Caco-2 (cell line): ENCODE measurements at regions not wholly inside any gene's neighbourhood (a gene's known extent, or its start where the extent isn't known, plus 50 kb on each side); places are given as distances from the start of the nearest gene placed in this dataset.

Experiments used
- BruUV-seq: library from RNA; stranded (reverse); fragments of 400-500 nt; replicated peaks from 2 replicates; lab custom pipeline; 2021; lab: Mats Ljungman, UMichigan
- CTCF ChIA-PET: fragments of 300-600 bp; sonication (Branson Sonifier 250); formaldehyde crosslinking; loops from one replicate; lab custom pipeline; 2022; ENCODE audit warnings: antibody characterized with exemption; lab: Charles Lee
- POLR2A ChIA-PET: fragments of 300-600 bp; sonication (Branson Sonifier 250); formaldehyde crosslinking; loops from one replicate; lab custom pipeline; 2022; ENCODE audit warnings: antibody characterized with exemption; lab: Charles Lee
- DNase-seq, 2 experiments: peaks; one replicate each; pipeline versions ENCODE4 v3.0.0 to v3.0.0-alpha.2; 2020 to 2022
- H3K27me3 ChIP-seq: replicated peaks from 2 replicates; pipeline ENCODE4 v1.6.0; 2011; ENCODE audit warnings: low read length; ENCODE audit not compliant: control insufficient read depth, insufficient read depth
- H3K36me3 ChIP-seq: 2 replicates; pipeline ENCODE4 v1.5.1; 2011; ENCODE audit warnings: low read length; ENCODE audit not compliant: control insufficient read depth, insufficient read depth
- H3K4me1 ChIP-seq: fragments of 250-450 bp; sonication (Bioruptor Pico); 2 replicates; pipeline ENCODE4 v1.5.1; 2020; ENCODE audit warnings: mild to moderate bottlenecking
- H3K4me3 ChIP-seq: 2 replicates; pipeline ENCODE4 v1.5.1; 2011; ENCODE audit warnings: low read depth, mild to moderate bottlenecking, control low read depth, low read length
- H3K9me3 ChIP-seq: fragments of 250-450 bp; sonication (Bioruptor Pico); 2 replicates; pipeline ENCODE4 v1.5.1; 2020; ENCODE audit warnings: mild to moderate bottlenecking, moderate library complexity
- H3K27ac Mint-ChIP-seq: one replicate; pipeline ENCODE4 v1.8.0; 2022; ENCODE audit warnings: mixed read lengths; ENCODE audit not compliant: unreplicated experiment
- H3K27me3 Mint-ChIP-seq: one replicate; pipeline ENCODE4 v1.8.0; 2022; ENCODE audit warnings: mixed read lengths; ENCODE audit not compliant: insufficient read depth, unreplicated experiment
- H3K36me3 Mint-ChIP-seq: one replicate; pipeline ENCODE4 v1.8.0; 2022; ENCODE audit warnings: mild to moderate bottlenecking, mixed read lengths; ENCODE audit not compliant: insufficient read depth, unreplicated experiment
- H3K4me1 Mint-ChIP-seq: one replicate; pipeline ENCODE4 v1.8.0; 2022; ENCODE audit warnings: low read depth, mixed read lengths; ENCODE audit not compliant: unreplicated experiment
- H3K4me3 Mint-ChIP-seq: one replicate; pipeline ENCODE4 v1.8.0; 2022; ENCODE audit warnings: mild to moderate bottlenecking, moderate library complexity, mixed read lengths; ENCODE audit not compliant: unreplicated experiment
- H3K9me3 Mint-ChIP-seq: one replicate; pipeline ENCODE4 v1.8.0; 2022; ENCODE audit warnings: mixed read lengths; ENCODE audit not compliant: unreplicated experiment
- CTCF ChIP-seq, 2 experiments: fragments of 200-600 bp in 1 of 2; IDR thresholded peaks; 1 replicate in 1 of 2; 2 replicates in 1 of 2; pipeline versions ENCODE4 v1.5.1 to v1.8.0; 2011 to 2022; ENCODE audit warnings: antibody characterized with exemption in 1 of 2, control low read depth in 1 of 2, inconsistent platforms in 1 of 2, low read depth in 1 of 2, low read length in 1 of 2, mild to moderate bottlenecking in 1 of 2, moderate library complexity in 1 of 2; ENCODE audit not compliant: insufficient read depth in 1 of 2, severe bottlenecking in 1 of 2, unreplicated experiment in 1 of 2
- intact Hi-C: fragments of 100-400 bp; cut with micrococcal nuclease; formaldehyde crosslinking; loops from one replicate; pipeline ENCODE4 v1.10.0; 2022; ENCODE audit not compliant: unreplicated experiment

DNA sequence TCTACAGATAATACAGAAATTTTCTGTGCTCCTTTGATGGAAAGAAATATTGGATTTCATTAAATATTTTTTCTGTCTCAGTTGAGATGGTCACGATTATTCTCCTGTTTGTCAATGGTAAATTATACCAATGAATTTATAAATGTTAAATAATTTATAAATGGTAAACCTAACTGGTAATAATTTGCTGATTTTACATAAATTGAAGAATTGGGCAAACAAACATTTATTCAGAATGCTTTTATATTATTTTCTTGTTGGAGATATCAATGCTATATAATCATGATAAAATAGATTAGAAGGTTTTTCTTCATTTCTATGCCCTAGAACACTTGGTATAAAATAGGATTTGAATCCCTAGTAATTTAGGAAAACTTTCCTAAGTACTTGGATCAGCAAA lies 597.6 kb upstream of the IGFBP3 start:
- H3K27ac Mint-ChIP-seq = no peak overlapping the region
- no peaks in the 10 kb centered on the region; the same call in 1 of the 2 replicates for H3K9me3 ChIP-seq
- no peaks in the 10 kb centered on the region for H3K4me1 Mint-ChIP-seq
- no peak overlapping the region for H3K4me3 Mint-ChIP-seq
- peaks cover 4% of the 10 kb centered on the region for H3K27me3 Mint-ChIP-seq
- no peak for TF ChIP-seq CTCF (IDR thresholded peaks at IDR 0.05; ENCODE audit: insufficient read depth in 1 of 2, low read depth in 1 of 2, low read length in 1 of 2, severe bottlenecking in 1 of 2, unreplicated experiment in 1 of 2)
- H3K36me3 Mint-ChIP-seq = no peaks in the 10 kb centered on the region
- intact Hi-C loops = no loop called here
- no peaks in the 10 kb centered on the region for H3K27me3 ChIP-seq
- H3K4me3 ChIP-seq = no peak overlapping the region
- DNase-seq = no peak
- no TSS peak for BruUV-seq
- H3K36me3 ChIP-seq = no peaks in the 10 kb centered on the region
- ChIA-PET CTCF (no interaction called here), POLR2A (no interaction called here)
- H3K4me1 ChIP-seq = no peaks in the 10 kb centered on the region
- H3K9me3 Mint-ChIP-seq = no peaks in the 10 kb centered on the region

DNA sequence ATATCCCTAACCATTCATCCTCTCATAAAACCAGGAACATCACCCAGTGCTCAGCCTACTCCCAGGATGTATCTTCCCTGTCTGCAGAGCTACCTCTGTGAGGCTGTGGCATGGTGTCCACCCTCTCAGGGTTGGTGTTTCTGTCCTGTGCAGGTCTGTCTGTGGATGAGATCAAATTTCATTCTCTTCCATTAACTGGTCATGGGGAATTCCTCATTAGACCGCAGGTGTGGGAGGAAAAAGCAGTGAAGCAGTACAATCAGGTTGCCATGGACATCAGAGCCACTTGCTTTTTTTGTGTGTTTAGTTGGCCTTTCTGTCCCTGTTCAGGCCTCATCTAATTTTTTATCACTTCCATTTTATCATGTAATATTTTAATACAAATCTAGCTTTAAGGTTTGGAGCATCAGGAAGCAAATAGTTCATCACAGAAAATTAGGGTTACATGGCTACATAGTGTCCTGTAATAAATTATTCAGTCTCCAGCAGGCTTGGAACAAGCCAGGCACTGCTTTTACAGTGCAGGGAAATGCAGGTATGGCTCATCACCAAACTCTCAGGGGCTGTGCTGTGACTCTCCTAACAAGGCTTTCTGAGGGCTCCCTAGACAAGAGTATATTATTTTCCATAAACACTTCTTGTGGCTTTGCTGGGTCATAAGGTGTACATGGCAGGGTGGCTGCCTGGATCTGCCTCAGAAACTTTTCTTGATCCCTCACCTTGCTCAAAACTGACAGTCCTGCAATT lies 594.9 kb upstream of the IGFBP3 start:
- peaks cover 9% of the 10 kb centered on the region; the same call in 1 of the 2 replicates for H3K4me1 ChIP-seq
- no TSS peak for BruUV-seq
- H3K9me3 Mint-ChIP-seq = no peaks in the 10 kb centered on the region
- no peaks in the 10 kb centered on the region for H3K27me3 Mint-ChIP-seq
- CTCF ChIA-PET = no interaction called here
- POLR2A ChIA-PET = no interaction called here
- no peaks in the 10 kb centered on the region for H3K36me3 ChIP-seq
- TF ChIP-seq CTCF (IDR thresholded peaks at IDR 0.05; ENCODE audit: insufficient read depth in 1 of 2, low read depth in 1 of 2, low read length in 1 of 2, severe bottlenecking in 1 of 2, unreplicated experiment in 1 of 2) = no peak
- no peak overlapping the region for H3K27ac Mint-ChIP-seq
- H3K4me3 Mint-ChIP-seq = no peak overlapping the region
- no peaks in the 10 kb centered on the region for H3K36me3 Mint-ChIP-seq
- DNase-seq = no peak
- H3K9me3 ChIP-seq = no peaks in the 10 kb centered on the region; the same call in 1 of the 2 replicates
- H3K27me3 ChIP-seq = no peaks in the 10 kb centered on the region
- intact Hi-C loops = no loop called here
- no peak overlapping the region for H3K4me3 ChIP-seq
- H3K4me1 Mint-ChIP-seq = peaks cover 7% of the 10 kb centered on the region

- ChIA-PET CTCF (no interaction called here), POLR2A (no interaction called here)
- peaks cover 7% of the 10 kb centered on the region for H3K4me1 Mint-ChIP-seq
- Histone ChIP-seq H3K4me3 (no peak overlapping the region), H3K9me3 (peaks cover 6% of the 10 kb centered on the region), H3K4me1 (peaks cover 9% of the 10 kb centered on the region; the same call in 1 of the 2 replicates), H3K27me3 (no peaks in the 10 kb centered on the region), H3K36me3 (no peaks in the 10 kb centered on the region)
- H3K27ac Mint-ChIP-seq = no peak overlapping the region
- TF ChIP-seq CTCF (IDR thresholded peaks at IDR 0.05; ENCODE audit: insufficient read depth in 1 of 2, low read depth in 1 of 2, low read length in 1 of 2, severe bottlenecking in 1 of 2, unreplicated experiment in 1 of 2) = no peak
- intact Hi-C loops = no loop called here
- H3K4me3 Mint-ChIP-seq = no peak overlapping the region
- no peak for DNase-seq
- H3K27me3 Mint-ChIP-seq = no peaks in the 10 kb centered on the region
- H3K9me3 Mint-ChIP-seq = no peaks in the 10 kb centered on the region
- BruUV-seq = no TSS peak
- H3K36me3 Mint-ChIP-seq = no peaks in the 10 kb centered on the region
Observed at GRCh38 chr7:46513447-46513848, 592.4 kb upstream of the IGFBP3 start.
